ENCODE measurements at regions not wholly inside any gene's neighbourhood (a gene's known extent, or its start where the extent isn't known, plus 50 kb on each side); places are given as distances from the start of the nearest gene placed in this dataset.
"Not testable (repeated sequence)": the region's sequence is repeated elsewhere in the genome, so short reads cannot be mapped to it uniquely, and the experiment has no call there.

GRCh38 chr2:198638577-198638976, 819.2 kb downstream of the SATB2 start:
- H3K4me3 ChIP-seq (ENCODE audit: low read depth, low read length) = no peak overlapping the region
- no peak for DNase-seq (ENCODE audit: low read depth)
- no peak for TF ChIP-seq CTCF (IDR thresholded peaks at IDR 0.05; ENCODE audit: insufficient read depth, low read depth, low read length, missing control alignments)

GRCh38 chr2:198630384-198630783, 826.0 kb downstream of the PLCL1 start:
- H3K4me3 ChIP-seq (ENCODE audit: low read depth, low read length) = no peak overlapping the region
- TF ChIP-seq CTCF (IDR thresholded peaks at IDR 0.05; ENCODE audit: insufficient read depth, low read depth, low read length, missing control alignments) = no peak
- DNase-seq (ENCODE audit: low read depth) = no peak

- no peak overlapping the region for H3K4me3 ChIP-seq (ENCODE audit: low read depth, low read length)
- no peak for TF ChIP-seq CTCF (IDR thresholded peaks at IDR 0.05; ENCODE audit: insufficient read depth, low read depth, low read length, missing control alignments)
- no peak for DNase-seq (ENCODE audit: low read depth)
These were observed 824.2 kb downstream of the PLCL1 start for GRCh38 chr2:198628596-198628995.

GRCh38 chr2:198622986-198623730, 818.8 kb downstream of the PLCL1 start:
- TF ChIP-seq CTCF (IDR thresholded peaks at IDR 0.05; ENCODE audit: insufficient read depth, low read depth, low read length, missing control alignments) = no peak
- H3K4me3 ChIP-seq (ENCODE audit: low read depth, low read length) = no peak overlapping the region
- DNase-seq (ENCODE audit: low read depth) = no peak

- H3K4me3 ChIP-seq (ENCODE audit: low read depth, low read length) = no peak overlapping the region
- no peak for TF ChIP-seq CTCF (IDR thresholded peaks at IDR 0.05; ENCODE audit: insufficient read depth, low read depth, low read length, missing control alignments)
- DNase-seq (ENCODE audit: low read depth) = peak; percentile 4
These were observed 811.6 kb downstream of the PLCL1 start for GRCh38 chr2:198615972-198616371.

GRCh38 chr2:198611201-198611600, 806.8 kb downstream of the PLCL1 start:
- no peak for DNase-seq (ENCODE audit: low read depth)
- TF ChIP-seq CTCF (IDR thresholded peaks at IDR 0.05; ENCODE audit: insufficient read depth, low read depth, low read length, missing control alignments) = no peak

GRCh38 chr2:198604599-198604998, 800.2 kb downstream of the PLCL1 start:
- DNase-seq (ENCODE audit: low read depth) = no peak
- no peak for TF ChIP-seq CTCF (IDR thresholded peaks at IDR 0.05; ENCODE audit: insufficient read depth, low read depth, low read length, missing control alignments)
- H3K4me3 ChIP-seq (ENCODE audit: low read depth, low read length) = no peak overlapping the region

More at GRCh38 chr2:198611201-198611600, 806.8 kb downstream of the PLCL1 start:
- H3K4me3 ChIP-seq (ENCODE audit: low read depth, low read length) = no peak overlapping the region

GRCh38 chr2:198602986-198603385, 798.6 kb downstream of the PLCL1 start:
- not testable (repeated sequence) for H3K4me3 ChIP-seq (ENCODE audit: low read depth, low read length); DNase-seq (ENCODE audit: low read depth)

Data from GM12865 (cell line).